Raji (cell line): ENCODE measurements at regions not wholly inside any gene's neighbourhood (a gene's known extent, or its start where the extent isn't known, plus 50 kb on each side); places are given as distances from the start of the nearest gene placed in this dataset.
A peak's percentile ranks its signal among the peaks of the same experiment; 100 is the strongest.

Experiments used
- POLR2A ChIP-seq: IDR thresholded peaks from 2 replicates; pipeline ENCODE4 v1.6.1; 2011; ENCODE audit warnings: low read depth, low read length, control low read depth; ENCODE audit not compliant: insufficient read depth

- no peak for TF ChIP-seq POLR2A
Measured at GRCh38 chr16:14366447-14366846, 263.6 kb downstream of the PARN start.

- no peak for TF ChIP-seq POLR2A
Measured at GRCh38 chr16:14365200-14365851, 264.7 kb downstream of the PARN start.

GRCh38 chr16:14364386-14365199, 265.5 kb downstream of the PARN start:
- TF ChIP-seq POLR2A, result no peak

GRCh38 chr16:14364112-14364385, 266.0 kb downstream of the PARN start:
- TF ChIP-seq POLR2A, result no peak

GRCh38 chr16:14362774-14363371, 267.2 kb downstream of the PARN start:
- TF ChIP-seq POLR2A, result no peak

- no peak for TF ChIP-seq POLR2A
Measured at GRCh38 chr16:14360326-14361037, 269.6 kb downstream of the PARN start.

GRCh38 chr16:14358697-14359305, 271.3 kb downstream of the PARN start:
- TF ChIP-seq POLR2A, result no peak

GRCh38 chr16:14357328-14357727, 272.7 kb downstream of the PARN start:
- no peak for TF ChIP-seq POLR2A

- no peak for TF ChIP-seq POLR2A
Measured at GRCh38 chr16:14356064-14356463, 274.0 kb downstream of the PARN start.

- TF ChIP-seq POLR2A, result no peak; the same call in 1 of the 2 replicates
Measured at GRCh38 chr16:14354561-14355351, 275.3 kb downstream of the PARN start.

GRCh38 chr16:14353340-14353739, 276.7 kb downstream of the PARN start:
- no peak for TF ChIP-seq POLR2A

GRCh38 chr16:14351647-14352046, 278.4 kb downstream of the PARN start:
- no peak for TF ChIP-seq POLR2A

- TF ChIP-seq POLR2A, result no peak
Measured at GRCh38 chr16:14350626-14351025, 279.4 kb downstream of the PARN start.

- peak; percentile 30; the same call in 1 of the 2 replicates for TF ChIP-seq POLR2A
Measured at GRCh38 chr16:14350081-14350480, 279.0 kb downstream of the MRTFB start.
